ENCODE measurements at regions not wholly inside any gene's neighbourhood (a gene's known extent, or its start where the extent isn't known, plus 50 kb on each side); places are given as distances from the start of the nearest gene placed in this dataset.

DNA sequence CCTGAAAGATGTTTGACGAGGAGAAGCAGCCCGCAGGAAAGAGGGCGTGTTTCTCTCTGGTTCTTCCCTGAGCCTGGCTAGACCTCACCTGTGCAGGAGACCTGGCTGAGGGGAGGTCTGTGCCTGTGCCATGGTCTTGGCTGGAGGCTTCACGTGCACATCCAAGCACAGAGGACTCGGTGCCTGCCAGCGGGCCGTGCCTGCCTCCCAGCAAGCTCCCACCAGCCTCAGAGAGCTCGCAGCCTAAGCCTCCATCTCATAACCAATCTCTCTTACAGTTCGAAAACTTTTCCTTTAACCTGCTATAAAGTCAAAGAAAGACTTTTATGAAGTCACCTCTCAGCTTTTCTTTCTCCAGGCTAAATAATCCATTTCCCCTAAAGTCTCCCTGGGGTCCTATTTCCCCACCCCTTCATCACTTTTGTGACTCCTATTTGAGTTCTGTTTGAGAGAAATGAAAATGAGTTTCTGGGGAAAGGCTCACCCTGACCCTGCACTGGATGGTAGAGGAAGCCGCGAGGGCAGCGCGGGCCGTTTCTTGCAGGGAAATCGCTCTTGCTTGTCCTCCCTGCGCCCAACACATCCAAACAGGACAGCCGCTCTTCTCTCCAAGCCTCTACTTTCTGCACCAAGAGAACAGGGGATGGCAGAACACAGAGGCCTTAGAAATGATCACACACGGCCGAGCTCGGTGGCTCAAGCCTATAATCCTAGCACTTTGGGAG is 521.0 kb downstream of the SOX11 start:
- DNase-seq, result no peak

DNA sequence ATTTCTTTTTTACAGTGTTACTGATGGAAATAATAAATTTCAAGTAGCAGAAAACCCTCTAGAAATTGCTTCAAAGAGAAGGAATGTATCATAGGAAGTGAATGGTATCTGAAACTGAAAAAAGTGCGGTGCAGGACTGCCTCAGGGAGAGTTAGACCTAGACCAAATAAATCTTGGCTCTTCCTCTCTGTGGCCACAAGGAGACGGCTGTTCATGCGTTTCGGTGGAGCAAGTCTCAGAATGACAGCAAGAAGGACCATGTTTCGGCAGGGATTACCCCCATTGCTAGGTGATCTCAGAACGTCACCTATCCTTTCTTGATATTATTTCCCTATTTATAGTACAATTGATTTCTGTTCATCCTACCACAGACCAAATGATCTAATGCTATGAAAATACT is 522.3 kb downstream of the SOX11 start:
- no peak for DNase-seq

DNA sequence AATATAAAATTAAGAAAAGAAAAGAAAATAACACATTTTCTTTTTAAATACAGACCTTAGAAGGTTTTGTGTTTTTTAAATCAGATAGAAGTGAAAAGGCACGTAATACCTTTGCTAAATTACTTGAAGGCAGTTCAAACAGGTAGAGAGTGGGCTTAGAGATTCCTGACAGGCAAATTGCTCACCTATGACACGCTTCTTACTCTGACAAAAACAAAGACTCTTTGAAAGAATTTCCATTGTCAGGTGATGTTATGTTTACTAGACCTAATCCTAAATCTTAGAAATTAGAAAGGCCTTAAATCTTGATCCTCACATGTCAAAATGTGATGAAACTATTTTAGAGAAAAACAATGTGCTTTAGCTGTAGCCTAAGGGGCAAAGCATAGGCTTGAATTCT is 522.9 kb downstream of the SOX11 start:
- DNase-seq, result no peak

DNA sequence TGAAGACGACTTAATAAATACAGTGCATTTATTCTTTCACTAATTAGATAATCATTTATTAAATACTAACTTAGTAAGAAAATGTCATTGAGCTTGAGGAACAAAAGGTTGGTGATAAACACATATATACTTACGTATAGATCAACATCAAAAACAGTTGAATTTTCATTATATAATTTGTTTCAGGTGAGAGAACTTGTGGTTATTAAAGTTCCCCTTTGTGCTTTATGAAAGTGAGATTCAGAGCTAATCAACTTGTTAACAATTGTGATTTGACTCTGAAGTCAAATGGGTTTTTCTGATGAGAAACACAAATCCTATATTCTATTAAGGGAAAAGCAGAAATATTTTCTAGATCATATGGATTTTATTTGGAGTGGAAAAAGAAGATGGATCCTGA is 524.0 kb downstream of the SOX11 start:
- no peak for DNase-seq

DNA sequence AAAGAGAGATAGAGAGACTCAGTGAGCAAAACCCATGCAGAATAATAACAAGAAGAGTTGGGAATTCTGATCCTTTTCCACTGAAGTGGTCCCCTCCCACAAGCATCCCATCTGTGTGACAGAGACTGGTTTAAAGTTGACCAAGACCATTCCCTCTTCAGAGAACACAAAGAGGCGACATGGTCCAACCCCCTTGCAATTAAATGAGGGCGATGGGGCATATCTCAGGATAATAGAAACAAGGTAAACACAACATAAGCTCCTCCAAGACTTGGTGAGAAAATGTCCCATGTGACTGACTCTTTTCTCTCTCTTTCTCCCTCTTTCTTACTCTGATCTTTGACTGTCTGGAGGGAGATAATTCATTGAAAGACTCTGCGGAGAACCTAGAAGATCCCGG is 526.7 kb downstream of the SOX11 start:
- DNase-seq, result no peak

DNA sequence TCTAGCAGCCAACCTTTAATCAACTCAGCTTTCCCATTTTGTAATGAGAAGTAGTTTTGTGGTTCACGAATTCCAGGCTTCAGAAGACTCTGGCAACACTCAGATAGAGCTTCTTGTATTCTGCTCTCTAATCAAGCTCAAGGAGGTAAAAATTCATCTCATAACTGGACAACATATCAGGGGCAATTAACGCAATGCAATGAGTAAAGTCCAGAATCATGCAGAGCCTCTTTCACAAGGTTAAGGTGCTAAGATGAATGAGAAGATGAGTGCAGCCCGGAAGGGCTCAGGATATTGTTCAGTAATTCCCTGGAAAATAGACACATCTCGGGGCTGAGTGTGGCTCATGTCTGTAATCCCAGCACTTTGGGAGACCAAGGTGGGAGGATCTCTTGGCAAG is 527.7 kb downstream of the SOX11 start:
- DNase-seq, result no peak

DNA sequence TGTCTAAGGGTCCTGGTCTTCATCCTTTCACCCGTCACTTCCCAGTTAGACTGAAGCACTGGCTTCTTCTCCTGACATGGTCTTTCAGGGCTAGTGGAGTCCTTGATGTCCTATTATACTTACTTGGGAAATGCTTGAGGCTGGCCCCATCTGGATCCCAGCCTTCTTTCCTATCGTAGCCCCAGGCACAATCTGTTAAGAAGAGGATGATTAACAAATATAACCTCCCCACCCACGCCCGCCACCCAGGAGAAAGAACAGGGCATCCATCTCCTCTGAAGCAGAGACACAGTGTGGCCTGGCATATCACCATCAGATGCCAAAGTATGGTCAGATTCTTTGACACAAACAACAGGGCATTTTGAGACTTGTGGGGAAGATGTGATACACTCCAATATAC is 530.1 kb downstream of the SOX11 start:
- DNase-seq, result no peak

DNA sequence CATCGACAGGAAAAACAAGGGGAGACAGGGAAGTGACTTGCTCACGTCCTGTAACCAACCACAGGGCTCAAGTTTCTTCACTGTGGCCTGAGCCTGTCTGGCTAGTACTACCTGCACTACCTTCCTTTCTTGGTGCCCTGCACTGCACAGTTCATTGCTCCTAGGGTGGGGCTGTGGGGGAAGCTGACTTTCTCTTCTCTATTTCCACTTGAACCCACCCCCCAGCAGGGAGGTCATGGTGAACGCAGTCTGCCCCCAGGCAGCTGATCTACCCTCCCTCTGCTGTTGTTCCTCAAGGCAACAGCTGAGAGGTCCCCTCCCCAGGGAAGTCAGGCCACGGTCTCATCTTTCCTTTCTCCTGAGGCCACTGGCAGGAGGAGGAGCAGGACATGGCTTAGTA is 532.1 kb downstream of the SOX11 start:
- DNase-seq, result no peak

DNA sequence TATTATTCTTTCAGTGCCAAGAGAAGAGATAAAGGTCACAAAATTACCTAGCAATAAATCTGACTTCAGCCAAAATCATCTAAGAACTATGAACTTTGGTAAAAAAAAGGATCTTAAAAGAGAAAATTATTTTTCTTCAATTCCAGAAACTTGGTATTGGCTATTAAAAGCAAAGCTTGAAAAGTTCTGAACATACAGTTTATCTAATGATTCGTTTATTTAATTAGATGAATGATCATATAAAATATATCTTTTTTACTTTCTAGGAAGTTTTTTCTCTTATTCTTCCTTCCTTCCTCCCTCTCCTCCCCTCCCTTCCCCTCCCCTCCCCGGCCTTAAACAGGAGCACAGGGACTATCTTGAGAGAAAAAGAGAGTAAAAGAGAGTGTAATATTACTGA is 536.1 kb downstream of the SOX11 start:
- no peak for DNase-seq

DNA sequence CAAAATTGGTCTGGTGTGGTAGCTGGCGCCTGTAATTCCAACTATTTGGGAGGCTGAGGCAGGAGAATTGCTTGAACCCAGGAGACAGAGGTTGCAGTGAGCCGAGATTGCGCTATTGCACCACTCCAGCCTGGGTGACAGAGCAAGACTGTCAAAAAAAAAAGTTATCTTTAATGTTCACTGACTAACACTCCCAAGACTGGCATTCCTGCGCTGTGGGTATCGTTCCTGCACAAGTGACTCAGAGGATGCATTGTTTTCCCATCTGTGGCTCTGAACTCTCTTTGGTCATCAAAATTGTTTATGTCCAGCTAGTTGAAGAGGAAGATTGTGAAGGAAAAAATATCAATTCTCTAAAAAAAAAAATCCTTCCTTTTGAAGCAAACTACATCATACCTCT is 539.0 kb downstream of the SOX11 start:
- no peak for DNase-seq

DNA sequence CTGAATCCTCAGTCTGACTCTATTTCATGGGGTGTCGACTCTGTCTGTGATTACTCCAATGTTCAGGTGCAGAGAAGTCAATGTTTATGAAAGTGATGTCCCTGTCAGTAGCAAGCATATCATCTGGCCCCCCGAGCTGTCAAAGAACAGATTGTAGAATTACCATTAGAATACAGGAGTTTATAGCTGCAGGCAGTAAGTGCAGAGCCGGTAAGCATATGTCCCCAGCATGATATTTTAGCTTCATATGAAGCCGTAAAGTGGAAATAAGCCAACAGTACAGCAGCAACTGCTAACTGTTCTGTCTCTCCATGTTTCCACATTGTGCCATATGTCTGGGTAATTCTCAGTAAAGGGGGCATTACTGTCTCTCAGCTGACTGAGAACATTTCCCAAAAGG is 541.8 kb downstream of the SOX11 start:
- no peak for DNase-seq

DNA sequence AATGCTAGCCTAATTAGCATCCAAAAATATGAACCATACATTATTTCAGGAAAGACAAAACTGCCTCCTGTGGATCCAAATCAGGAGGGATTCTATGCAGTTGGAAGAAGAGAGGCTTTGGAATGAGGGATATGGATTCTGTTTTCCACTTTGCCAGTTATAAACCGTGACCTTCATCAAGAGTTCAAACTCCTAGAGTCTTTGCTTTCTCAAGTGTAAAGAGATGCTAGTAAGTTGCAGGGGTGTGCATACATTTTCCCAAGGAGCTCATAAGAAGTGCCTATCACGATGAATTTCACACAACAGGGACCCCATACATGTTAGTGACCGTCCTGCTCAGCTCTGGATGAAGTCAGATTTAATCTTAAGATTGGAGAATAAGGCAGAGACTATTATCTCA is 542.5 kb downstream of the SOX11 start:
- DNase-seq, result no peak

DNA sequence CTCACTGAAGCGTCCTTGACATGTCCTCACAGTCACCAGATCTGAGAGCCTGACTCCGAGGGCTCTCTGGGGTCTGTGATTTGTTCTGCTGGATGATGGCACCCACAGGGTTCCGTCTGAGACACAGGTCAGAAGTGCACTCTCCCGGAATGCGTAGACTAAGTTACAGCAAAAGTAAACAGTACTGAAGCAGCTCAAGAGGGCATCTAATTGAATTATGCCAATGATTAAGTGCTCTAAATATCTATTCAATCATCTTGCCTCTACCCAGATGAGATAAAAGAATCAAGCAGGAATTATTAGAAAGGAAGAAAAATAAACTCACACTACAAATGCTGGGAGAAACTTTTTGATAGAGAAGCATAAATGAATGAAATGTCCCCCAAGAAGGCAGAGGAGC is 544.1 kb downstream of the SOX11 start:
- DNase-seq, result no peak

DNA sequence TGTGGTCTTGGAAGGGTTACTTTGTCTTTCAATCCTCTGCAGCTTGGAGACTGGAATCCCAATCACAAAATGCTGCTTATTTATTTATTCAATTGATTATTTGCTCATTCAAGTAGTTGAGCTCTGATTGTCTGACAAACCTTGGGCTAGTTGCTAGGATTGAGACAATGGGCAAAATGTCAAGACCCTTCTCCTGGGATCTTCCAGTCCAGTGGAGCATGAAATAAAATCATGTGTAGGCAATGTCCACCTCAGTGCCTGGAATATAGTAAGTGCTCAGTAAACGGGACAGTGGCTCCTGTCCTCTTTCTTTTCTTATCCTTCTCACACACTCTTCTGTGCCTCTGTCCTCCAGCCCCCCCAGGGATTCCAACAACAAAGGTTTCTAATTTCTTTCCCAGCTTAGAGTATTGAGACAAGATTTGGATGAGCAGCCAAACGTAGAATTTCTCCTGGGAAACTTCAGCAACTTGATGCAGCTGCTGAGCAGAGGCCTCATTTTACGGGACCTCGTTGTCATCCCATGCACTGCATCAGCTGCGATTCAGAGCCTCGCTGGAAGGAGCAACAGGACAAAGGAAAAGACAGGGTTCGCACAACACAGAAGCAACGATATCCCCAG is 545.0 kb downstream of the SOX11 start:
- no peak for DNase-seq

DNA sequence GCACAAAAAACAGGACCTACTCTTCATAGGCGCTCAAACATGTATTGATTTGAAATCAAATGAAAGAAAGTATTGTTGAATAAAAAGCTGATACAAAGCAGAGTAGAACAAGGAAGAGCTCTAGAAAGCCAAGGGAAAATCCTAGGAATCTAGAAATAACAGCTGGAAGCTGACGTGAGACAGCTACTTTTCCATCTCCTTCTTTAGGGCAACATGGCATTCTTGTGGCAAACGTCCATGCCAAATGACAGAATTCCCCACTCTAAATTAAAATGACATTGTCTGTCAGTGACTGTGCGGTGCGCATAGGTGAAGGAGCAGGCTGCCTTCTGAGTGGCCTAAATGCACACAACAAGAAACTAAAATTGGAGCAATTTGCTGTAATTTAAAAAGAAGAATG is 557.4 kb downstream of the SOX11 start:
- DNase-seq, result no peak

DNA sequence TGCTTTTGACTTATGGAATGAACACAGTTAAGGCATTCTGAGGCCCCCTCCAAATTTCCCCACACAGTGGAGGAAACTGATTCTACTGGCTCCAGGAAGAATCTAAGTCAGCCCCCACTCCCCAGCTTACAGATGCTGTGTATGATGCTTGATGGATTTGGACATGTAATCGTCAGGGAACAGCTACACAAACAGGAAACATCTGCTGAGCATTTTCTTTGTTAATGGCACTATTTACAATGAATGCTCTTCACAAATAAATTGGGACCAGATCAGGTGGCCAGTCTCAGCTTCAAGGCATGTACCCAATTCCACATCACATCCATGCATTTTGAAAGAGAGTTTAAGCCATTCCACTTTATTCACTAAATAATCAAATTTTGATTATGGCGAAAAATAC is 562.3 kb downstream of the SOX11 start:
- no peak for DNase-seq

DNA sequence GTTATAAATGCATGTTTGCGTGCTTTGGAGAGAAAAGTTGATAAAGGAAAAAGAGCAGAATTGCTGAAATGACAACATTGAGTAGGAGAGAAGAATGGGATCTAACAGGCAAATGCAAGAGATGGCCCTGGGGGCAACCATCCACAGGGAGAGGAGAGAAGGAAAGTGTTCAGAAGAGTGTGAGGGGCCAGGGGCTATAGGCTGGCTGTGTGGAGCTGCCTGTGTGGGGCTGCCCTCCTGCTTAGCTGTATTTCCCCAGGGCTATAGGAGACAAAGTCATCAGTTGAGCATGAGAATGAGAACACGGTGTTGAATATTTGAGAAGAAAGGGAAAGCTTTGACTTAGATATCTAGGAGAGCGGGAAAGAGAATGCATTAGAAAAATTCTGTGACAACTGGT is 572.0 kb downstream of the SOX11 start:
- no peak for DNase-seq

DNA sequence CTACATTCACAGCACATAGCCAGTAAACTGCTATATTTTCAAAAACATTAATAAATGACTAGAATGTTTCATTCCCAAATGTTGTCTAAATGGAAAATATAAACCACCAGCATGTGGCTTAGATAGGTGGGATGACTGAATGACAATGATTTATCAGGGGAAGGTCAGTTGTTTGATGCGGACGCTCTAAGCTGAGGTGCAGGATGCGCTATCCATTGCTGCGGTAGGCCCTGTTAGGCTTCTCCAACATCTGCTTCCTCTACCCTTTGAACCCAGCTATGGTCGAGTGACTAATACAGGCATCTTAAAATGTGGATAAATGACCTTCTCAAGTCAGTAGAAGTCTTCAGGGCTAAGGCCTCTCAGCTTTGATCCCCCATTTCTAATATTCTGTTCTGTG is 584.2 kb downstream of the CMPK2 start:
- DNase-seq, result no peak

DNA sequence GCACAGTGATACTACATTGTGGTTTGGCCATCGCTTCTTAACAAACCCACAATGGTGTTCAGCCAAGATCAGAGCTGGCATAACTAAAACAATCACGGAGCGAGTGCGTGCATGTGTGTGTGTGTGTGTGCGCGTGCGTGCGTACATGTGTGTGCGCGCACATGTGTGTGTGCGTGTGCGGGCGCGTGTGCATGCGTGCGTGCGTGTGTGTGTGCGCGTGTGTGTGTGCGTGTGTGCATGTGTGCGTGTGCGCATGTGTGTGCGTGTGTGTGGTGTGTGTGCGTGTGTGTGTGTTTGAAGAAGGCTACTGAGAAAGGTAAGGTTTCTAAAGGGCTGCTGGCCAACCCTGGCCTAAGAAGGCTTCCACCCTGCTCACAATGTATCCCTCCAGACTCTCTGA is 582.4 kb downstream of the CMPK2 start:
- DNase-seq, result no peak

DNA sequence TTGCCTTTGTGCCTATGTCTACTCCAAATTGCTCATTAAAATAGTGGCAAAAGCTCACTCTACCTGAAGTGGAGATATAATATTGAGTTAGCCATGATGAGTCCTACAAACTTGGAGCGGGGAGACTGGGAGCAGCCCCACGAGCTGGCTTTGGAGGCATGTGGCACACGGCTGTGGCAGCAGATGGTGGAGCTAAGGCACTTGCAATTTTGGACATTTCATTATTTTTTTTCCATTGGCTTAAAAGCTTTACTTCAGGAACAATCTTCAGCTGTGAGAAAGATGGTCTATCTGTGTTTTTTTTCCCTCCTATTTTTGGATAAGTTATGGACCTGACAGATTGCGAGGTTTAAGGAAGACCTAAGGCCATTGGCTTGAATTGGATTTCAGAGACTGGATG is 578.3 kb downstream of the CMPK2 start:
- DNase-seq, result no peak

DNA sequence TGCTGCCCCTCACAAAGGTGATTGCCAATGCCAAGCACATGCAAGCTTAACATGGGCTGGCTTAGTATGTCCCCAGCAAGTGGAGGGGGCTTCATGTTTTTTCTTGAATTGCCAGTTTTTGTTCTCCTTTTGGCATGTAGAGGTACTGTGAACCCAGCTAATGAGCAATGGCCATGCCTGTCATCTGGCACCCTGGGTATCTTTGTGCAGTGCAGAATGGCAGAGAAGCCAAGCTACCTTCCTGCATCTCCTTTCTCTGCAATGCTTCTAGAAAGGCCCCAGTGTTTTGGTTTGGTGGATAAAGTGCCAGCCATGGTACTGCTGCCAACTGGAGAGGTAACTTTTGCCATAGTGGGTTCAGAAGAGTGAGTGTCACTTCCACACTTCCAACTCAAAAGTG is 576.9 kb downstream of the CMPK2 start:
- DNase-seq, result no peak

DNA sequence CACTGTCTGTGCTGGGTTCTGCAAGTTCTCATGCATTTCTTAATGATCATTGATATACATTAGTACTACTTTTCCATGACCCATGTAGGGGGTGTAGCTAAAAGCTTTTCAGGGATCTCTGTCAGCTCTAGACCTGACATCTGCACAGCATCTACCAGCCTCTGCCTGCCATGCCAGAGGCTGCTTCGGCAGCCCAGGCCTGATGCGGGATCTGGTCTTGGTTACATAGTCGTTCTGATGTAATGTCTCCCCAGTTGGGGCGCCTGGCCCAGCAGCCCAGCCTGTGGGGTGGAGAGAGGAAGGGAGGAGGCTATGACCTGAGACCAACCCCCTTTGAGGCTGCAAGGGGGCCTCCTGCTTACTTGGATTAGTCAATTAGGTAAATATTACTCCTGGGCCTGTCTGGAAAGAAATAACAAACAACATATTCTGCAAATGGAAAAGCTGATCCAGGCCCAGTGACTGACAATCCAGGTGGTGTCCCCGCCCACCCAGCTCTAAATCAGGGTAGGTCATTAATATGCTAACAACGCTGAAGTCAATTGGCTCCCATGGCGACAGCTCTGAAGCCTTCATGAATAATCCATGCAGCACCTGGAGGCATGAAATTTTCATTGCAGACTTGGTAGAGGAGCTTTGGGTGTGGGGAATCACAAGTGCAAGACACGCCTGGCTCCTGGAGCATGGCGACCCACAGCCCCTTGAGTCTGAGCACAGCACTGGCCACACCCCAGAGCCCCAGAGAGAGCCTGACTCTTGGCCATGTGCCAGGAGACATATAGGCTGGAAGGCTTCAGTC is 575.3 kb downstream of the CMPK2 start:
- DNase-seq, result no peak

DNA sequence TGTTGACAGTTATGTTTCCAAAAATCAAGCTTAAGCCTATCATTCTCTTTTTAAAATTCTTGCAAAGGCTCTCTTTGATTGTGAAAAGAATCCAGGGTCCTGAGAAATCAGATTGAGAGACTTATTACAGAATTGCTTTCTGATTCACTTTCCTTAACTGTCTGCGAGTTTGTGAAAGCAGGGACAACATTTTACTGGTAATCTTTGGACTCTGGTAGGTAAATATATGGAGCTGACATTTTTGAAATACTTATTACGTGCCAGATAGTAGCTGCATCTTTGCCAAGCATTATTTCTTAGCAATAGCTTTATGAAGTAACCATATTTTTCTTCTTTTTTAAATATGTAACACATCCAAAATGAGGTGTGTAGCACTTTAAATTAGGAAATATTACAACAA is 570.9 kb downstream of the CMPK2 start:
- no peak for DNase-seq

DNA sequence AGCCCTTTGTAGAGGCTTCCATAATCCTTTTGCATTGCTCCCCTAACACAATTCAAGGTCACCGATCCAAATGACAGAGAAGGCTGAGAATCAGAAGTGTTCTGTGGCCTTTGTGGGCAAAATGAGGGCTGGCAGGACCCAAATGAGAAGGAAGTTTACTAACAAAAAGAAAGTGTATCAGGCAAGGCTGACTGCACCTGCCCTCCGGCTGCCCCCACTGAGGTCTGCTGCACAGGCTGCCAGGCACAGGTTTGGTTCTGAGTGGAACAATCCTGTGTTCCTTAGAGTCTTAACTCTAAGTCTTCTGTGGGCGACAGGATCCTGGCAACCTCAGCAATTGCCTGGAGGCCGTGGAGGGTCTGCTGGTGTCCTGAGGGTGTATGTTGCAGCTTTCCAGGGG is 568.5 kb downstream of the CMPK2 start:
- no peak for DNase-seq
